Right kidney (tissue), 1 donor: ENCODE measurements at regions not wholly inside any gene's neighbourhood (a gene's known extent, or its start where the extent isn't known, plus 50 kb on each side); places are given as distances from the start of the nearest gene placed in this dataset.
A peak's percentile ranks its signal among the peaks of the same experiment; 100 is the strongest.
"Not testable (repeated sequence)": the region's sequence is repeated elsewhere in the genome, so short reads cannot be mapped to it uniquely, and the experiment has no call there.

Source experiments
- DNase-seq: peaks from one replicate; pipeline ENCODE4 v3.0.0-alpha.2; 2016

DNA sequence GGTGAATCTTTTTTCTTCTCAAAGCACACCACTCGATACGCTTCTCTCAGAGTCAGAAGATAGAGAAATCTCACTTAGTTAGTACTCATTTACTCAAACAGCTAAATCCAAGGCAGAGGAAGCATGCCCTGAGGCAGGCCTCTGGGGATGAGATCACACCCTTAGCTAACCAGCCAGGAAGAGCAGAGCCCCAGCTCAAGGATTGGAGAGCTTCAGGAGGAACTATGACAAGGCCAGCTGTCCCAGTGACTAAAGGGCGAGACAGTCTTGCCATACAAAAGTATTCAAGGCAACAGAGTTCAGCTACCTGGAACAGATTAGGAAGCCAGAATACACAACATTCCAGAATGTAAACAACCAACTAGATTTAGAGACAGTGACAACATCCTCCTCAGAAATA lies 197.7 kb upstream of the CCDC196 start:
- no peak for DNase-seq

DNA sequence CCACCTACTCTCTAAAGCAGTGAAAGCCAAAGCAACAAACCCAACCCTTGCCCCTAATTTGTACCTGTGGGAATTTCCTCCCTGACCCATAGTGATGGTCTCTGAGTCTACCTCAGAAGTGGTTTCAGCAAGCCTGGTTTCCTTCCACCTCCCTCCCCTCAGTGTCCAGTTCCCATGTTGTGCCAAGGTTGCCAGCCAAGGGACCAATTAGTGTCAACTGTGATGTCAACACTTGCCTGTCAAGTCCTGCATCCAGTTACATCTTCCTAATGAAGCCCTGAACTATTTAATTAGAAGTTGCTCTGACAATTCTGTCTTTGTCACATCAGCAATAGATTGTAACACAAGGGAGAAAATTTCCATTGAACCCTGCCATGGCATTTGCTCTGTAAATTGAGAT lies 194.4 kb upstream of the CCDC196 start:
- DNase-seq = no peak

DNA sequence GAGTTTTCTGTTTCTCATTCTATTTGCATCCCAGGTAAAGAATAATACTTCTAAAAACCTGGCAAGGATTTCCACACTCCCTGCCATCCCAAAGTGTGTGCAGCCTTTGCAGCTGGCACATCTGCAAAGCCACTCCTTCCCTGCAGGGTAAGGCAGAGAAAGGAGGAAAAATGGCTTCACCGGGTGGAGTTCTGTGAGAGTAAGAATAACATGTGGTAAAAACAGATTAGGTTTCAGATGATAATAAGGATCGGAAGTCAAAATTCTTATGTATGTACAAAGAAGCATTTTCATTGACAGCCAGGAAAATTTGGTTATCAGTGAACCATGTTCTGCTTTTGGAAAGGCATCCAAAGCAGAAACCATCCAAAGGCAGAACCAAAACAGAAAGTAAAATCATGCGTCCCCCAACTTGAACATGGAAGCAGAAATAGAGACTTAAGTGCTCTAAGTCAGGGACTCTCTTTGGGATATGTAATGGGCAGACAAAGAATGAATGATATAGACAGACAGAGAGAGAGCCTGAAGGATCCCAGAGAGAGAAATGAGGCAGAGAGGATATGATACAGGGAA lies 192.6 kb upstream of the CCDC196 start:
- DNase-seq = no peak

DNA sequence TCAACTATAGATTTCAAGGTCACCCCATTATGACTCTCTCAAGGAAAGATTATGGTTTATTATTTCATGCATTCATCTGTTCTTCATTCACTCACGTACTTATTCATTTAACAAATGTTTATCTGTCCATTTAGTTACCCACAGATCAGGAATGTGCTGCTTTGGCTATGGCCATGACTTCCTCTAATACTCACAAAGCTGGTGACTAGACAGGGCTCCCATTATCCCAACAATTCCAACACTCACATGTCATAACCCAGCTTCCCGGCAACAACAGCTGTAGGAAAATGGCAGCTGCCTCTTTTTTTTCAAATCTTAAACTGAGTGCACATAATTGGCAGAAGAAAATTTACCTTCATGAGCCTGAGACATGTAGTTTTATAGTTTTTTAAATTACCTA lies 190.8 kb upstream of the CCDC196 start:
- no peak for DNase-seq

DNA sequence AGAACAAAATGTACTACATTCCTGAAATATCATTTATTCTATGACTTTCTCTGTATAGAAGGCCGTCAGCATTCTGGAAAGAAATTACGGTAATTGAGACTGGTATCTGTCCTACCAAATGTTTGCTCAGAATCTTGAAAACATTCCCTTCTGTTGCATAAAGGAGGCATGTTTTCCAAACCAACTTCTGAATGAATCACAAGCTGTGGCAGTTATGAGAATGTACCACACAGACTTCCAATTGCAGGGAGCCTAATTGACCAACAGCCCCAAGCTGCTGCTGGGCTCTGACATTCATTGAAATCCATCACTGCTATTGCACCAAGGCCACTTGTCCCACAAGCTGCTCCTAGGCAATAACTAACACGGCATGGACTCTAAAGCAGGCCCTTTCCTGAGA lies 185.3 kb upstream of the CCDC196 start:
- no peak for DNase-seq

- DNase-seq = no peak
These were observed 180.1 kb upstream of the CCDC196 start for GRCh38 chr14:66306101-66306500.

DNA sequence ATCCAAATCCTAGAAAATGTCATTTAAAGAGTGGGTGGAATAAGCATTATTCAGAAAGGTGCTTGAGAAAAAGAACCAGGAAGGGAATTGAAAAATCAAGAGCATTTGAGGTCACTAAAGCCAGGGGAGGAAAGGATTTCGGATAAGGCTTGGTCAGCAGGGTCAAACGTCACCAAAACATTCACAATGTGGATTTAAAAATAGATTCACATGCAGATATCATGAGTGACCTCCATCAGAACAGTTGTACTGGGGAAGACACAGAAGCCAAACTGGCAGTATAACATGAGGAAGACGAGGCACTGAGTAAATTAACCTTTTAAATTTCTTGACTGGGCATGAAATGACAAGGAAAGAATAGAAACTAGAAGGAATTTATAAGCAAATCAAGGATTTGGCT lies 175.1 kb upstream of the CCDC196 start:
- no peak for DNase-seq

GRCh38 chr14:66311990-66312389 lies 174.2 kb upstream of the CCDC196 start:
- no peak for DNase-seq

- no peak for DNase-seq
These were observed 173.7 kb upstream of the CCDC196 start for GRCh38 chr14:66312451-66312850.

DNA sequence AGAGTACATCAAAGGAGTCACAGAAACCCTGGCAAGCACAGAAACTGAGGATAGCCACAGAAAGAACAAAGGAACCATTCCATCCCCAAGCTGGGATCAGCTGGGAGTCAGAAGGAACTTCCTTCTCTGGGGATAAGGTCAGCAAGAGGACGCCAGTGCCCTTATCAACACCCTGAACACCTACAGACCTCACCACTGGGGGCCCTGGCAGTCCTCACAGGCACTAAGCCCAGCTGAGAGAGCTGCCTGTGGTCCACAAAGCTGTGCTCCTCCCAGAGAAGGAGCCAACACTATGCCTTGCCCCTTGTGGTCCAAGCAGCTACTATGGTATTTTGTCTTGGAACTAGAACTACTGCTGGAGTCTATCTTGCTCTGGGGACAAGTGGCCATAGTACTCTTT lies 171.1 kb upstream of the CCDC196 start:
- DNase-seq = no peak

DNA sequence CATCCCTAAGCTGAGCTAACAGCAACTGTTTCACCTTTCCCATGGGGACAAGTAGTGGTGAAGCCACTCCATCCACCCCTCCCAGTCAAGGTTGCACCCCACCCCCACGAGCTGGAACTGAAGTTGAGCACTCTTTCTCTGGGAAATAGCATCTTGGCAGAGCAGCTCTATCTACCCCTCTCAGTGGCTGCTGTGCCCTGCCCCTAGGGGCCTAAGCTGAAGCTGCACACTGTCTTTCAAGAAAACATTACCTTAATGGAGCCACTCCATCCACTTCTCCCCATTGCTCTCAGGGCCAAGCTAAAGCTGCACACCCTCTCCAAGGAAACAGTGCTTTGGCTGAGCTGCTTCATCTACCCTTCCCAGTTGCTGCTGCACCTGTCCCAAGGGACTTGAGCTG lies 170.6 kb upstream of the CCDC196 start:
- DNase-seq = no peak

DNA sequence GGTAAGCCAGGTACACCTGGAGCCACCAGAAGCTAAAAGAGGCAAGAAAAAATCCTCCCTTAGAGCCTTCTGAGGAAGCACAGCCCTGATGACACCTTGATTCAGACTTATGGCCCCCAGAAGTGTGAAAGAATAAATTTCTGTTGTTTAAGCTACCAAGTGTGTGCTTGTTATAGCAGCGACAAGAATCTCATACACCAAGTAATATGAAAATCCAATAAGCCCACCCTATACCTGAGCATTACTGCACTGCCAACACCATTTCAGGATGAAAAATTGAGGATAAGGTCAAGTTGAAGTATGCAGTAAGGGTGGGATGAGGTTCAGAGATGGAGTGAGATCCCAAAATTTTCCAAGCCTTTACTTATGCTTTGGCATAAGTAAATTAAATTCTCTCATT lies 163.6 kb upstream of the CCDC196 start:
- no peak for DNase-seq

GRCh38 chr14:66330228-66330627 lies 155.9 kb upstream of the CCDC196 start:
- no peak for DNase-seq

GRCh38 chr14:66330916-66331315 lies 155.3 kb upstream of the CCDC196 start:
- no peak for DNase-seq

GRCh38 chr14:66333293-66333692 lies 152.9 kb upstream of the CCDC196 start:
- not testable (repeated sequence) for DNase-seq

GRCh38 chr14:66341239-66341638 lies 144.9 kb upstream of the CCDC196 start:
- no peak for DNase-seq

- DNase-seq = no peak
These were observed 140.2 kb upstream of the CCDC196 start for GRCh38 chr14:66345986-66346385.

DNA sequence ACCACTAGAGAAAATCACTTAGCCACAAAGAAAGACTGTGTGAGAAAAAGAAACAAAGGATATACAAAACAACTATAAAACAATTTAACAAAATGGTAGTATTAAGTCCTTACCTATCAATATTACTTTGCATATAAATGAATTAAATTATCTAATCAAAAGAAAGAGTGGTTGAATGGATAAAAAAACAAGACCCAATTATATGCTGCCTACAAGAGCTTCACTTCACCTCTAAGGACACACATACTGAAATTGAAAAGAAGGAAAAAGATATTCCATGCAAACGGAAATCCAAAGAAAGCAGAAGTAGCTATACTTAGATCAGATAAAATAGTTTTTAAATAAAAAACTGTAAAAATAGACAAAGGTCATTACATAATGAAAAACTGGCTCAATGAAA lies 134.9 kb upstream of the CCDC196 start:
- DNase-seq = no peak

GRCh38 chr14:66359500-66359899 lies 126.7 kb upstream of the CCDC196 start:
- DNase-seq = peak; percentile 39

DNA sequence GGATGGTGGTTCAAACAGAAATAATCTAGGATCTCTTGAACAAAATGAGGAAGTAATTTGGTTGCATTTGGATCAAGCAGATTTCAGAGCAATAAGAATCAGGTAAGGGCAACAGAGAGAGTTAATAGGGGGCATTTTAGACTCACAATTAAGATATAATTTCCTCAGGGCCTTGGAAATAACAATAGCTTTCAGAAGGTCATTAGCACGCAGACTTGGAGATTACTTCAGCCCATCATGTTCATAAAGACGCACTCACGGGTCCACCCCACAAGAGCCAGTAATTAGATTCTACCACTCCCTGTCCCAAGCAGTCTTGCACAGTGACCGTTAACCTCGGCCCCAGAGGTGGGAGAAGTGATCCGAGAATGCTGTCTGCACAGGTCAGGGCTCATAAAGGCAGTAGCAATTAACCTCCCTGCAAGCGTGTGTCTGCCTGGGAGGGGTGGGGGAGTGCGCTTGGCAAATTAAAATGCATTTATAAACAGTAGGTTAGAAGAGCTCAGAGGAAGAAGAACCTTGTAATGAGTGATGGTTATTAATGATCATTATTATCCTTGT lies 125.7 kb upstream of the CCDC196 start:
- DNase-seq = peak; percentile 22

GRCh38 chr14:66361013-66361412 lies 125.2 kb upstream of the CCDC196 start:
- DNase-seq = no peak

- no peak for DNase-seq
These were observed 120.8 kb upstream of the CCDC196 start for GRCh38 chr14:66365388-66365787.

GRCh38 chr14:66369157-66369697 lies 116.9 kb upstream of the CCDC196 start:
- DNase-seq = no peak

DNA sequence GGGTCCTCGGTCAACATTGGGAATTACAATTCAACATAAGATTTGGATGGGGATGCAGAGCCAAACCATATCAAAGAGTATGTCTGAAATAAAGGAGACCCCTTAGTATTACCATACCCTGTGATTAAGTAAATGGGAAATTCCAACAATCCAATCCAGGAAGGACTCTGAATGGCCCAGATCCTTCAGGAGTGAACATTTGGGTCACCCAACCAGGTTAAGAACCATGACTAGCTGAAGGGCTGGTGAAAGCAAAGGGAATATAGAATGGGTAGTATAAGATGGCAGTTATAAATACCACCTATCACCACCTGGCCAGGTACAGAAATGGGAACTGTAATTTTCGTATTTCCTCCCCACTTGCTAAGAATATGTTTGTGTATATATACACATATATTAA lies 114.4 kb upstream of the CCDC196 start:
- no peak for DNase-seq
